Stimulated activated CD4-positive, alpha-beta T cell treated with anti-CD3 and anti-CD28 coated beads, Interleukin-12 subunit alpha, Interleukin-12 subunit beta, amount 100 ng/mL, for 4 hours (primary cell): ENCODE measurements at regions not wholly inside any gene's neighbourhood (a gene's known extent, or its start where the extent isn't known, plus 50 kb on each side); places are given as distances from the start of the nearest gene placed in this dataset.
"Not testable (repeated sequence)": the region's sequence is repeated elsewhere in the genome, so short reads cannot be mapped to it uniquely, and the experiment has no call there.

Experiments used
- DNase-seq: peaks from one replicate; pipeline ENCODE4 v3.0.0-alpha.2; 2020

GRCh38 chr10:86579883-86580520, 58.4 kb upstream of the WAPL start:
- no peak for DNase-seq

DNA sequence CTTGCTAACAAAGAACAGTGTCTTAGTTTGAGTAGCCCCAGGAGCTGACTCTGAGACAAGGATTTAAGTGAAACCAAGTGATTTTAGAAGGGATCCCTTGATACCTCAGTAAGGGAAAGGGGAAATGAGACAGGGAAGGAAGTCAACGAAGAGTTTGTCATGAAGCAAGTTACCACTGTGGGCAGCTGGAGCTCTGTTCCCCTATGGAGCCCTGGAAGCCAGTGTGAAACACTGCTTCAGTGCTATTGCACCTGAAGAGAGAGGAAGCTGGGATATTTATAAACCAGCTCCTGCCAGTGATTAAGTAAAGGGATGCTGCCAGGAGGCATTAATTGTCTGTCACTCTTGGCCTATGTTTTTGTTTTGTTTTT, 58.9 kb upstream of the WAPL start:
- no peak for DNase-seq

DNA sequence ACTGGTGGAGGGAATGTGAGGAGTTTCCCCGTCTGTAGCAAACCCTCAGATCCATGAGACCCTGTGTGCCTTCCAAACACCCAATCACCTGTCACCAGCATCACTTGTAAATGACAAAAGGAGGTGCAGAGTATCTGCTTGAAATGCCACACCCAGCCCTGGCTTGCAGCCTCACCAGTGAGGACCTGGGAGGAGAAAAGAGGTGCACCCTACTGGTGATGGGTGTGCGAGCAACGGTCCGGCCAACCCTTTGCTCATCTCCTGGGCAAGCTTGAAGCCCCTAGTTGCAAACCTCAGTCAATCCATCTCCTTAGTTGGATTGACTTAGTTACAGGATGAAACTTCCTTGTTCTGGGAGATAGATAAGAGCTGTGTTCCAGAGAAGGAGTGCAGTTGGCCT, 62.4 kb upstream of the WAPL start:
- DNase-seq = no peak

DNA sequence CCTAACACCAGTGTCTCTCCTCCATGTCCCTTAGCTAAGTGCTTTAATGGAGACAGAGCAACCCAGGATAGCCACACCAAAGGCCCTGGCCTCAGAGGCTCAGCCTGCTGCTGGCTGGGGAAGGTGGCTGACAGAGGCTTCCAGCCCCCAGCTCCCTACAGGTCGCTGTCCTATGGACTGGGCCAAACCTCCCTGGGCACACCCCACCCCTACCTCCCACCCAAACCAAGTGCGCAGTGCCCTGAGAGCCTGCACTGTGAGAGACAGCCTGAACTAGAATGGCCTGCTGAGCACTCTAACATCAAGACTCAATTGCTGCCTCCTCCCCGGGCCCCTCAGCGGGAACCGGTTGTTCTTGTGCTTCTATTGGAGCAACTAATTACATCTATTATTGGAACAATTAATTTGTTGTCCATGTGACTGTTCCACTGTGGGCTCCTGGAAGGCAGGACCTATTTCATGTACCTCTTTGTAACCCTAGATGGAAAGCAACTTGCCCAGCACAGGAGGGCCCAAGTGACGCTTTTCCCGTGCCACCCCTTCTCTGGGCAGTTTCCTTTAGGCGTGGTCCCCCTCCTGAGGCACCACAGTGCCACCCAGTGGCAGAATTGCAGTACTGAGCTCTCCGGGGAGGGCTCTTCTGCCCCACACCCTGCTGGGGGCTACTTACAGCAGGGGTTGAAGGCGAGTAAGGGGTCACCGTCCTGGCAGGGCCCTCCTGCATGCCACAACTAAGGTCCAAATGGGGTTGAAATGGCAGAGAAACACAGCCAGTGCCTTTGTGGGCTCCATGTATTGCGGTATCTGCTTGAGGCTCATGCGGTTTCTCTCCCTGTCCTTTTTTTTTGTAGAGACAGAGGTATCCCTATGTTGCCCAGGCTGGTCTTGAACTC, 63.7 kb upstream of the WAPL start:
- DNase-seq = peak; percentile 71

DNA sequence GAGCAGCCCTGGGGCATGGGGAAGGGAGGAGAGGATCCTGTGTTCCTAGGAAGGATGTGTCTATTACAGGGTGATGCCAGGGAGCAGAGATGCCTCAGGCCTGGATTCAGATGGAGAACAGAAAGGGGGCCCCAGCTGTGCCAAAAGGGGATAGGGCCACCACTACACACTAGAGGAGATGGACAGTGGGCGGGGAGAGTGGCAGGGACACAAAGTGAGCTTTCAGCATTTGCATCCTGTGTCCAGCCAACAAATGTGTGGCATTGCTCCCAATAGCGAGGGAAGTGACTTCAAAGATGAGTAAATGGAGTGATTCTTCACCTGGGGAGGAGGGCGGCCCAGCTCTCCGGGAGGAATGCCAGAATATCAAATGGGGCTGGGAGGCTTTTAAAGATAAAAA, 64.9 kb upstream of the WAPL start:
- no peak for DNase-seq

- DNase-seq = not testable (repeated sequence)
Measured at GRCh38 chr10:86588781-86589180, 65.6 kb upstream of the OPN4 start.

DNA sequence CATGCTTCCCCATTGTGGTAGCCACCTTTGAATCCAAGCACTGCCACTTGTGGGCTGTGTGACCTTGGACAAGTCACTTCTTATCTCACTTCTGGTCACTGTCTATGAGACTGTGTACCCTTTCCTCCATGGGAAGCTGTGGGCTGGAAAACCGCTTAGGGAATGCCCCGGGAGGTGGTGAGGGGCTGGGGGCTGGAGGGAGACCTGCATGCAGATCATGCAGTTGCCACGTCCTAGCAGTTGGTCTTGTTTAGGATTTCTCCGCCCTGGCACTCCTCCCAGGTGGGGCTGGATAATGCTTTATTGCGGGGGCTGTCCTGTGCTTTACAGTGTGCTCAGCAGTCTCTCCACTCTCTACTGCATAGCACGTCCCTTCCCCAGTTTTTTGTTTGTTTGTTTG, 62.9 kb upstream of the OPN4 start:
- DNase-seq = no peak

- DNase-seq = no peak
Measured at GRCh38 chr10:86592413-86592812, 61.9 kb upstream of the OPN4 start.

DNA sequence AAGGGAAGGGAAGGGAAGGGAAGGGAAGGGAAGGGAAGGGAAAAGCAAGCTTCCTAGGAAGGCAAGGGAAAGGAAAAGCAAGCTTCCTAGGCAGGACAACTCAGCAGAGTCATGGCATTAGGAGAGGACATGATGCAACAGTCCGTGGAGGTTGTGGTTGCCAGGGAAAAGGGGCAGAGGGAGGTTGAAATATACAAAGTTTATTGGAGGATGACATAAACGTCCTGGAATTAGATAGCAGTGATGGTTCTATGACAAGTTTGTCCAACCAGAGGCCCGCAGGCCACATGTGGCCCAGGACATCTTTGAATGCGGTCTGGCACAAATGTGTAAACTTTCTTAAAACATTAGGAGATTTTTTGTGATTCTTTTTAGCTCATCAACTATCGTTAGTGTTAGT, 59.8 kb upstream of the OPN4 start:
- no peak for DNase-seq

DNA sequence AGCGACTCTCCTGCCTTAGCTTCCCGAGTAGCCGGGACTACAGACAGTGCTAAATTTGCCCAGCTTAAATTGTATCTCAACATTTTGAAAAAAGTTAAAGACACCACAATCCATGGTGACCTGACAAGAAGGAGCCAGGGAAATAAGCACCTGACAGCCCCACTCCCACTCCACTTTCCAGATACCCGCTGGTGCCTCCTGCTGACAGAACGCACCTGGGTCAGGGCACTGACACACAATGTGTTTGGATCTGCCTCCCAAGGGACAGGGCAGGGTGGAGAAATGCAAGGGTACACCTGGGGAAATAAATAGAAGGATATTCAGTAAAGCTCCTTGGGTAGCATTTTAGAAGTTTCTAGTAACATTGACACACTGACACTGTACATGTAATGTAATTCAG, 58.9 kb upstream of the OPN4 start:
- DNase-seq = no peak

- DNase-seq = no peak
Measured at GRCh38 chr10:86596266-86596665, 58.1 kb upstream of the OPN4 start.

DNA sequence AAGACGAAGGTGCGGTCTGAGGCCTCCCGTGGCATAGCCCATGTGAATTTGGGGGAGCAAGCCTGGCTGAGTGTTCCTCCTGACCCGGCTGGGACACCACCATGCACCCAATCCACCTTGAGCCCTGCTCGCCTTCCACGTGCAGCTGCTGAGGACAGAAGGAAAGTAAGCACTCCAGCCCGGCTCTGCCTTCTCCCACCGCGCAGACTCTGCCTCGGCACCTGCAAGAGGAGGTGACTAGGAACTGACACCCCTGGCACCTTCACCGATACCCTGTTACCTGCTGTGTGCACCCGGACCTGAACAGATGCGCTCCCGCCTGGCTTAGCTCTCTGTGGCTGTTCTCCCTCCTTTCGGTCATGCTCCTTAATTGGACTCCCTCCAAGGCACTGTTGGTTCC, 57.0 kb upstream of the OPN4 start:
- no peak for DNase-seq

DNA sequence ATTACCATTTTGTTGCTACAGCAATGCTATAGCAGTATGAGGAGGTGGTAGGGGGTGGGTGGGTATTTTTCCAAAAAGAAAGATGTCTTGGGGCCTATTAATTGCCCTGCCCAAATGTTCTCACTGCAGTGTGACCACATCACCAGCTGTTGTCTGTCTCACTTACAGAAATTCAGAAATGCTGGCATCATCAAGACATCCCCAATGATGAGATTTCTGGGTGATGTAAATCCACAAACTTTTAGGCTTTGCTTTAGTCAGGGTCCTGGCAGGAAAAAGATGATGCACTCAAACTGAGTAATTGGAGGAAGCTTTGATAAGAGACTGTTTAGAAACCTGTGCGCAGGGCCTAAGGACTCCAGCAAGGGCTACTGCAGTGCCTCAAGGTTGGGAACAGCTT, 56.2 kb upstream of the OPN4 start:
- DNase-seq = no peak

DNA sequence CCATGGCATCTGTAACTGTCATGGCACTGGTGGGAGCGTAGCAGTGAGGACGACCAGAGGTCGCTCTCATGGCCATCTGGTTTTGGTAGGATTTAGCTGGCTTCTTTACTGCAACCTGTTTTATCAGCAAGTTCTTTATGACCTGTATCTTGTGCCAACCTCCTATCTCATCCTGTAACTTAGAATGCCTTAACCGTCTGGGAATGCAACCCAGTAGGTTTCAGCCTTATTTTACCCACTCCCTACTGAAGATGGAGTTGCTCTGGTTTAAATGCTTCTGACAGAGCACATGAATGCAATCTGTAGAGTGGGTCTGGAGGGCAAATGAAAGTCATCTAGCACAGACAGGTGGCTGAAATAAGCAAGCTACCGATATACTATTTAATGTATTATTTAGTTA, 55.3 kb upstream of the OPN4 start:
- DNase-seq = no peak

DNA sequence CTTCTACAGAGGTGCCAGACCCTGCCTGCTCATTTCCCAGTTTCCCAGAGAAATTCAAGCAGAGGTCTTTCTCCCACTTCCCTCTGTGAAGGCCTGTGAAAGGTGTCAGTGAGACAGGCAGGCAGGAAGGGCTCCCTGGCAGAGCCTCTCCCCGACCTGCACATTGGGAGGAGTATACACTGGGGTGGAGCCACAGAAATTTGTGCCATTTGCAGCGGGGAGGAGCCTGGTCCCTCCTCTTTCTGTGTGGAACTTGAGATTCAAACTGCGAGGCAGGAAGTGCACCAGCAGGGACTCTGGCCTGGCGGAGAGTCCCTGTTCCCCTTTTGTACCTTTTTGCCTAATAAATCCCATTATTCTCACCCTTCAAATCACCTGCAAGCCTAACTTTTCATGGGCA, 54.6 kb upstream of the OPN4 start:
- no peak for DNase-seq

- DNase-seq = no peak
Measured at GRCh38 chr10:86600296-86600695, 54.1 kb upstream of the OPN4 start.

DNA sequence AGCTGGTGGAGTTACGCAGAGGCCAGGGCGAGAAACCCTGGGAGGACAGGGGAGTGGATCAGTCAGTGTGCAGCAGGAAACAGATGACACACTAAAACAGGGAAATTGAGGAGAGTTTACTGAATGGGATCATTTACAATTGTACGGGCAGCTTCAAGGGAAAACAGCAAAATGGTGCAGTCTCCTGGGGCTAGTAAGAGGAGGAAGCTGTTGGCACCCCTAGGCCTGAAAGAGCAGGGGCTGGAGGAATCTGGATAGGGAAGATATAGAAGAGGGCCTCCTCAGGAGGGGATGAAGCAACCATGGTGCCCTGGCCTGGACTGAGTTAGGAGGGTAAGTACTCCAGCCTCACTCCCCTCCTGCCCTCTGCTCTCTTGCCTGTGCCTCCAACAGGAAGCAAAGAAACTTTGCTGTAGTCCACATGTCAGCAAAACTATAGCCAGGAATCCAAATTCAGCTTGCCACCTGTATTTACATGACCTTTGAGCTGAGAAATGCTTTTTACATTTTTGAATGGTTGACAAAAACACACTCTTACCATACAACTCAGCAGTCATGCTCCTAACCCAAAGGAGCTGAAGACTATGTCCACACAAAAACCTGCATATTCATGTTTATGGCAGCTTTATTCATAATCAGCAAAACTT, 52.3 kb upstream of the OPN4 start:
- DNase-seq = no peak

- DNase-seq = no peak
Measured at GRCh38 chr10:86603256-86603655, 51.1 kb upstream of the OPN4 start.
